K562 (cell line): ENCODE measurements at regions not wholly inside any gene's neighbourhood (a gene's known extent, or its start where the extent isn't known, plus 50 kb on each side); places are given as distances from the start of the nearest gene placed in this dataset.

Source experiments
- CTCF ChIP-seq, 3 experiments: IDR thresholded peaks in 2 of 3; conservative IDR thresholded peaks in 1 of 3; 2 replicates each; pipeline ENCODE4 v1.5.1; 2011 to 2012; ENCODE audit warnings: low read length in 3 of 3, mild to moderate bottlenecking in 3 of 3, control low read depth in 2 of 3, improper control_type of control experiment in 1 of 3, inconsistent platforms in 1 of 3, low read depth in 1 of 3, mixed read lengths in 1 of 3, moderate library complexity in 1 of 3; ENCODE audit not compliant: insufficient read depth in 2 of 3
- POLR3A ChIP-seq: IDR thresholded peaks from 2 replicates; pipeline ENCODE4 v1.6.1; 2011; ENCODE audit warnings: borderline replicate concordance, mild to moderate bottlenecking, moderate library complexity; ENCODE audit not compliant: insufficient read length, insufficient read depth; ENCODE audit errors: extremely low read depth
- PREB ChIP-seq: sonication (generic); formaldehyde crosslinking; IDR thresholded peaks from 2 replicates; pipeline ENCODE4 v1.8.1; 2023; ENCODE audit warnings: mild to moderate bottlenecking, missing genetic modification reagents
- SMARCC2 ChIP-seq: fragments of 450-650 bp; IDR thresholded peaks from 2 replicates; pipeline ENCODE4 v1.6.1; 2017; ENCODE audit warnings: antibody characterized with exemption, moderate library complexity, mild to moderate bottlenecking, low read depth
- ZFP91 ChIP-seq: sonication (generic); formaldehyde crosslinking; IDR thresholded peaks from 2 replicates; pipeline ENCODE4 v1.8.0; 2022; ENCODE audit warnings: mild to moderate bottlenecking, missing genetic modification reagents
- ZNF175 ChIP-seq: fragments of 200-800 bp; sonication (Bioruptor generic); IDR thresholded peaks from 2 replicates; pipeline ENCODE4 v1.6.1; 2016; ENCODE audit warnings: low read depth, mild to moderate bottlenecking, missing genetic modification characterization, missing compliant biosample characterization
- ZNF407 ChIP-seq: fragments of 450-650 bp; IDR thresholded peaks from 2 replicates; pipeline ENCODE4 v1.6.1; 2016; ENCODE audit warnings: low read depth
- ZNF449 ChIP-seq: fragments of 250-450 bp; sonication (Bioruptor Pico); IDR thresholded peaks from 2 replicates; pipeline ENCODE4 v1.8.0; 2022; ENCODE audit warnings: moderate library complexity, mild to moderate bottlenecking, inconsistent platforms

GRCh38 chr4:126850286-126850685 lies 782.5 kb upstream of the INTU start (continued):
- TF ChIP-seq POLR3A (no peak), ZNF407 (no peak), ZFP91 (CRISPR knock-in tag) (no peak), ZNF449 (no peak), CTCF (IDR thresholded peaks at IDR 0.05 in 2 of 3, conservative IDR thresholded peaks at IDR 0.05 in 1 of 3; ENCODE audit: insufficient read depth in 2 of 3, low read depth in 1 of 3, low read length in 3 of 3) (no peak), ZNF175 (peak; percentile 33; the same call in 1 of the 2 replicates), SMARCC2 (peak; percentile 98), PREB (CRISPR knock-in tag) (no peak)
